COR-L47 (cell line): ENCODE measurements at regions not wholly inside any gene's neighbourhood (a gene's known extent, or its start where the extent isn't known, plus 50 kb on each side); places are given as distances from the start of the nearest gene placed in this dataset.

Experiments used
- DNase-seq: peaks from one replicate; lab custom pipeline; 2025; lab: John Stamatoyannopoulos, UW

DNA sequence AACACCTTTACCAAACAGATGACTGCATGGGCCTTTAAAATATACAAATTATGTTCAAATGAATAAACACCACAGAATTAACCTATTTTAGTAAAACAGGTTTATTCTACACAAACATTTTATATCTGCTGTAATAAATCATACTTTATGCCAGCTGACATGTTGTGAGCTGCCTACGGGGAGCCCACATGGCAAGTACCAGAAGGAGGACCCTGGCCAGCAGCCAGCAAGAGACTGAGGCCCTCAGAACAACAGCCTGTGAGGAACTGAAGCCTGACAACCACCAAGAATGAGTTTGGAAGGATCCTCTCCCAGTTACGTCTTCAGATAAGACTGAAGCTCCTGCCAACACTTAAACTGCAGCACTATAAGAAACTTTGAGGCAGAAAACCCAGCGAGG, 377.0 kb downstream of the PDGFC start:
- DNase-seq: peak; percentile 64

GRCh38 chr4:156593464-156593863, 378.1 kb downstream of the PDGFC start:
- DNase-seq: no peak

GRCh38 chr4:156591679-156592078, 379.9 kb downstream of the PDGFC start:
- DNase-seq: no peak

DNA sequence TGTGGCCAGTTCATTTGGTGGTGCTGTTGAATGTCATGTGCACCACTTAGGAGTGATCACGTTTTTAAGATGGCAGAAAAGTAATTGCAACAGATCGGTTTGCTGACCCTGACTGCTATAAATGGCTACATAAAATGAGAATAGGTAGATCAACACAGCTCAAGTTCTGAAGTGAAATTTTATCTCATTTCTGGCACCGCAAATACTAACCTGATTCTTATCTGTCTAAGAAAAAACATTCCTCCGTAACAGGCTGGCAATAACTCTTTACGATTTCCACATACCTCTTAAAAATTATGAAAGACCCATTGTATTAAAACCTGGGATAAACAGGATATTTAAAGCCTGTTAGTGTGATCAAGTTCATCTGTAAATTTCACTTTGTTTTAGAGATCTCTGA, 387.5 kb downstream of the PDGFC start:
- DNase-seq: no peak

DNA sequence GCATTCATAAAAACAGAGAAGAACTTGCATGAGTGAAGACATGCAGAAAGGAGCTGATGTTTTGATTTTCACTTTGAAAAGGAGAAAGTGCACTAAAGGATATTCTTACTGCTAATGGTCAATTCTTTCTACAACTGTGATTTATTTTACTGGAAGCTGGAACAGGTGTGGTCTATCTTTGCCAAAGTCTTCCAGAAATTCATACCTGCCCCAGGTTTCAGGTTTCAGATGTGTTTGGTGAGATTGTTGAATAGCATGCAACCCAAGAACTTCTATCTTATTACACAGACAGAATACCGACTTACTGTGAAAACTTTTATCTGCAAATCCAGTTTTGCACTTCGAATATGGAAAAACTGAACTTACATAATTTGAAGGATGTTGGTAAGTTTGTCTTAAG, 388.3 kb downstream of the PDGFC start:
- no peak for DNase-seq

- peak; percentile 37 for DNase-seq
These were observed 390.1 kb downstream of the PDGFC start for GRCh38 chr4:156581282-156582063.

- DNase-seq: no peak
These were observed 392.9 kb downstream of the PDGFC start for GRCh38 chr4:156578713-156579112.

DNA sequence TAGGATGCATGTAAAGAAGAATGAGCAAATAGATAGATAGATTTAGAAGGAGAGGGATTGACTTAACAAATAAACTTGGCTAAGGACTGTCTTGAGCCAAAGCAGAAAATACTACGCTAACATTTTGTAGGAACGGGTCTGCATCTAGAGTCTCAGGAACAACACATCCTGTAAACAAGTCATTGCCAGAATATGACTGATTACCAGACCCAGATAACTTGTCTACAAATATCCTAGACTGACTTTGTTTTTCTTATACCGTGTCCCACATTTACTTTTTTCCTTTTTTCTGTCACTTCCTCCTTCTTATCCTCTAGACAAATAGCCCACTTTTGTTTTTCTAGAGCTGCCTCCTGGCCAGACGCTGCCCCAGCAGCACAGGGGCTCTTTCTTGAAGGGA, 393.6 kb downstream of the PDGFC start:
- no peak for DNase-seq

DNA sequence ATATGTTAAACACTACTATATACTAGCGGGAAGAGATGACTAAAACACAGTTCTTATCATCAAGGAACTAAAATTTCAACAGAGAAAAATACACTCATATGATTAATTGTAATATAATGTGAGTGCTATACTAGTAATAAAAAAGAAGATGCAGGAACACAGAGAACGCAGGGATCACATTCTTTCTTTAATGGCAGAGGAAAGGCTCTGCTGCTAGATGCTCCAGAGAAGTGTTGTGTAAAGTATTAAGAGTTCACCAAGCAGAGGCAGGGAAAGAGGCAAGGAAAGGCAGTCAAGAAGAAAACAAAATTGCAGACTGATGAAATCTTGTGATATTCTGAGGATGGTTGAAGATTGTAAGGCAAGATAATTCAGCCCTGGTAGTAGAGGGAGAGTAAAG, 394.7 kb downstream of the PDGFC start:
- DNase-seq: no peak

DNA sequence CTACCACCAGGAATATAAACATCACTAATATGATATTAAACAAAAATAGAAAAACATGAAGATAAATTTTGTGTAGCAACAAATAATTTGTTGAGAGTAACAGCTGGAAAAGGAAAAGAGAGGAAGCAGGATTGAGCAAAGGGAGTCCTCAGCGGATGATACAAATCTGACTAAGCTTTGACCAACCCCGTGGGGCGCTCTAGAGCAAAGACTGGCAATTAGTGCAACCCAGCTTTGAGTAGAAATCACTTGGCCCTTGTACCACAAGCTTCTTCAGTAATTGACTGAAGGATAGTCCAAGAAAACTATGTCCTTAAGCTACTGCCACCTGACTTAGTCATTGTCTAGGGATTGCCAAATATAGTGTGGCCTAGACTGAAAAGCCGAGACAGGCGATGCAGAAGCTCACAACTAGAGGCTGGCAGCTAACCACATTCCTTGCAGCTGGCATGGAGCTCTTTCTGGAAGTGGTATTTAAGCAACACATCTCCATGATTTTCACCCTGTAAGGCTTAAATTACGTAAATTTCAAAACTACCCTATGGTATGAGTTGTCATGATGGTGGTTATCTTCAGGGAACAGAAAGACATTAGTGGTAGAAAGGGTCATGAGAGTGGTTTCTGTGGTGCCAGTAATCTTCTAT, 396.0 kb downstream of the PDGFC start:
- no peak for DNase-seq

- no peak for DNase-seq
These were observed 400.5 kb downstream of the PDGFC start for GRCh38 chr4:156571146-156571545.

DNA sequence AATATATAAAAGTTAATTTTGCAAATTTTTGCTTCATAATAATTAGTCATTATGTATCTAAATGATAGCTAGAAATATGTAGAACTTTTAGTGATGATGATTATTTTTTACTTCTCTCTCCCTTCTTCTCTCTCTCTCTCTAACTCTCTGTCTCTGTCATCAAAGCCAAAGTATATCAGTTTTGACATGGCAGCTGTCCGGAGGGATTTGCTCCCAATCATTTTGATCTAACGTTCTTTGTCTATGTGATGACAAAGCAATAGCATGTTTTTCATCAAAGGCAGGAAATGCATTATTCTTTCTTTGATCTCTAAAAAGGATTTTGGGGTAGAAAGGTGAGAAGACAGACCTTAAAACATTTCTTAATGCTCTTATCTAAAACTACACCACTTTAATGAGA, 402.1 kb downstream of the PDGFC start:
- no peak for DNase-seq

- peak; percentile 30 for DNase-seq
These were observed 403.1 kb downstream of the PDGFC start for GRCh38 chr4:156568484-156568883.

GRCh38 chr4:156568041-156568440, 403.6 kb downstream of the PDGFC start:
- DNase-seq: no peak

- DNase-seq: no peak
These were observed 410.9 kb downstream of the PDGFC start for GRCh38 chr4:156560701-156561100.

DNA sequence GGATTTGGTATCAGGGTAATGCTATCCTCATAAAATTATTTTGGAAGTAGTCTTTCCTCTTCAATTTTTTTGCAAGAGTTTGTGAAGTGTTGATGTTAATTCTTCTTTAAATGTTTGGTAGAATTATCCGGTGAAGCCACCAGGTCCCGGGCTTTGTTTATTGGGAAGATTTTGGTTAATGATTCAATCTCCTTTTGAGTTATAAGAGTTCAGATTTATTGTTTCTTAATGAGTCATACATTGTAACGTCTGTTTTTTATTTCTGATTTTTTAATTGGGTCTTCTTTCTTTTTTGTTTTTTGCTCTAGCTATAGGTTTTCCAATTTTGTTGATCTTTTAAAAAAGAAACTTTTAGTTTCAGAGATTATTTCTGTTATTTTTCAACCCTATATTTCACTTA, 412.3 kb downstream of the PDGFC start:
- no peak for DNase-seq

DNA sequence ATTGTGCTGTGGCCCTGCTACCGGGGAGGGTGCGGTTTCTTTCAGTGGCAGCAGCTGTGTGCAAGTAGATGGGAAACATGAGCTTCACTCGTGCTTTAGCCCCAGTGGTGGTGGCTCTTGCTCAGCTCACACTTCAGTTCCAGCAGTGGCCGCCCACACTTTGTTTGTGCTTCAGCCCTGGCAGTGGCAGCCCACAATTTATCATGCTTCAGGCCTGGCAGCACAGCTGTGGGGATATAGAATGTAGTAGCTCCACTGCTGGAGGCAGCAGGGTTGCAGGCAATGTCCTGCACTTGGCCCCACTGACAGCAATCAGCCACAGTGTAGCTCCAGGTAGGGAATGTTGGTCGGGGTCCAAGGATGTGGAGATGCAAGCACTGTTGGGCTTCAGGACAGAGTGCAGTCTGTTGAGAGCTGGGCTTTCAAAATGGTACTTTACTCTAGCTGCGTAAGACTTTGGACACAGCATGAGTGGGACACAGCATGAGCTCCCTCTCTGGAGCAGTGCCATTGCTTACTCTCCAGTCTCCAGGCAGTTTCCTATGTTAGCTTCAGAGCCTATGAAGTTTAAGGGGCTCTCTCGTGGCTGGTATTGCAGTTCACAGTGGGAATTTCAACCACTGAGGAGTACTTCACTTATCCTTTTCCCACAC, 413.1 kb downstream of the PDGFC start:
- no peak for DNase-seq

DNA sequence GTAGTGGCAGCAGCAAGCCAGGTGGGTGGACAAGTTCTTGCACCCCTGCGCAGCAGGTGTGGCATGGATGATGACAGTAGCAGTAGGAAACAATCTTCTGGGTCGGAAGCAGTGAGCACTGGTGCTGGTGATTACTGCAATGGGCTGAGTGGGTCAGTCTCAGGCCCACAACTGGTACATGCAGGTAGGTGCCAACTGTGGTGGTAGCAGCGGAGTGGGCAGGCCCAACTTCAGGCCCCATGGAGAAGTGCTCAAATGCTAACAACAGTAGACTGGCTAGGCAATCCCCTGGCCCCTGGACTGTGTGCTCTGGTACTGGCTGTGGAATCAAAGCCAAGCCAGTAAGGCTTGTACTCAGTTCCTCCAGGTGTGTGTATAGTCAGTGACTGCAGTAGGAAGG, 413.7 kb downstream of the PDGFC start:
- no peak for DNase-seq

DNA sequence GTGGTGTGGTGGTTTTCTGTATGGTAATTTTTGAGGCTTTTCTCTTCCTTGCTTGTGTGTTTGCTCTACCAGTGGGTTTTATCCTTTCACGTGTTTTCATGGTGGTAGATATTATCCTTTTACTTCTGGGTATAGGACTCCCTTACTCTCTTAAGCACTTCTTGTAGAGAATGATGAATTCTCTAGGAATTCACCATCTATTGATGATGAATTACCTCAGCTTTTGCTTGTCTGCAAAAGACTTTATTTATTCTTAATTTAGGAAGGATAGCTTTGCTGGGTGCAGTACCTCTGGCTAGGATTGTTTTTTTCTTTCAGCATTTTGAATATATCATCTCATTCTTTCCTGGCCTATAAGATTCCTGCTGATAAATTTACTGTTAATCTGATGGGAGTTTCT, 415.3 kb downstream of the PDGFC start:
- no peak for DNase-seq

GRCh38 chr4:156553659-156554058, 417.9 kb downstream of the PDGFC start:
- no peak for DNase-seq

DNA sequence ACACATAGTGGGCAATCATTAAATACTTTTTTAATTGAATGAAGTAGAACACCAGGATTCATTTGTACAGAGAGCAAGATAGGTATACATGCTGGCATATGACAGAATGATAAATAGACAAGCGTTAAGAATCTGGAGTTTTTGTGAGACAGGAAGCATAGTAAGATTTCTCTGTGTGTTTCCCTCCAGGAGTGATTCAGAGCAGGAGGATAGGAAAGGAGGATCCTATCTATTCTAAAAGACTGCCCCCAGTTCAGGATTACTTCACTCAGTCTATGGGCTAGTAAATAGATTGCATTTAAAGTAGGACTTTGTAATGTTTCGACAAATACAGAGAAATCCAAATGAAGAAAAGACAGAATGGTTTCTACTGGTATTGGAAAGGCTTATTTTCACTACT, 423.7 kb downstream of the PDGFC start:
- no peak for DNase-seq

DNA sequence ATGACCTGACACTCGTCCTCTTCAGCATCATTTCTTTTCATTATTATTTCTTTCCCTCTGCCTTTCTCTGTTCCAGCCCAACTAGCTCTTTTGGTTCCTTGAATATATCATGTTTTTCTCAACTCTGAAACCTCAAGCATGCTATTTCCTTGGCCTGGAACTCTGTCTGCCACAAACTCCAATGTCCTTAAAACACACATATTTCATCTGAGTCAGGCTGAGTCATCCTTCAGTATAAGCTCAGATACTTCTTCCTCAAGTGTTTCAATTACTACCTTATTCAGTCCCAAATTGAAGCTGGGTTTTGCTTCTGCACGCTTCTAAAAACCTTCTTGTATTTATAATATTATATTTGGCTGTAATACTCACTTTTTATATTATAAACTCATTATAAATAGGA, 424.2 kb downstream of the PDGFC start:
- no peak for DNase-seq
